ENCODE measurements at regions not wholly inside any gene's neighbourhood (a gene's known extent, or its start where the extent isn't known, plus 50 kb on each side); places are given as distances from the start of the nearest gene placed in this dataset.

DNA sequence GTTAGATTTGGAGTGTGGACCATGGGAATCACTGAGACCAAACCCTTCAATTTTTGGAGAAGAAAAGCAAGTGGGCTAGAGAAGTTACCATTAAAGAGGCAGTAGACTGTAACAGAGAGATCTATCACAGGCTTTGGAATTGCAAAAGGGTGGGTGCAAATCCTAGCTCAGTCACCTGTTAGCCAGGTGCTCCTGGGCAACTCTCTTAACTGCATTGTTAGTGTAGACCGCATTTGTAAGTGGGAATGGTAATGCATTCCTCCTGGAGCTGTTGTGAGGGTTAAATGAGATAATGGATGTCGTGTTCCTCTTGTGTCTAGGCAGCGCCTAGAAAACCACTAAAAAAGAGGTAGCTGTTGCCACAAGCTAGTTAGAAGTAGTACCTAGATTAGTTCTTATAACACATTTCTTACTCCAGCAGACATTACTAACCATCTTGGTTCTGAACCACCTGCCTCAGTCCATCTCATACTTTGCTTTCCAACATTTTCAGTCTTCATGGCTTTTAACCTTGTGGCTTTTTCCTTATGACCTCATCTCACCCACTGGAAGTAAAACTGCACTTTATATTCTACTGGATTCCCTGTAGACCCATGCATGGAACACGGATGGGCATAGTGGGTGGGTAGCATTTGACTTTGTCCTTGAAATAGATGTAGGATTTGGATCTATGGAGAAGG, 153.0 kb downstream of the HIPK3 start:
- ATAC-seq = no peak
- H3K27ac Mint-ChIP-seq = no peak overlapping the region
- WGBS (ENCODE audit: insufficient coverage) = 64% methylated on average over 4 of the region's 4 CpGs
- H3K27ac ChIP-seq (ENCODE audit: low read length) = no peak overlapping the region
- H3K4me3 Mint-ChIP-seq = no peak overlapping the region
- H3K27me3 ChIP-seq (ENCODE audit: control insufficient read depth, insufficient read depth, low read length) = peaks cover 2% of the 10 kb centered on the region
- no peaks in the 10 kb centered on the region for H3K36me3 Mint-ChIP-seq
- no peaks in the 10 kb centered on the region for H3K4me1 ChIP-seq (ENCODE audit: control insufficient read depth, insufficient read depth, low read length)
- H3K27me3 Mint-ChIP-seq (ENCODE audit: low read depth in 2 of 2) = peaks cover 15 to 47% of the 10 kb centered on the region in 2 donors
- DNase-seq = no peak
- no peak overlapping the region for H3K4me3 ChIP-seq (ENCODE audit: low read length)
- H3K36me3 ChIP-seq (ENCODE audit: control insufficient read depth, insufficient read depth, low read length) = no peaks in the 10 kb centered on the region
- no peaks in the 10 kb centered on the region for H3K9me3 Mint-ChIP-seq
- TF ChIP-seq, protein P1, sequence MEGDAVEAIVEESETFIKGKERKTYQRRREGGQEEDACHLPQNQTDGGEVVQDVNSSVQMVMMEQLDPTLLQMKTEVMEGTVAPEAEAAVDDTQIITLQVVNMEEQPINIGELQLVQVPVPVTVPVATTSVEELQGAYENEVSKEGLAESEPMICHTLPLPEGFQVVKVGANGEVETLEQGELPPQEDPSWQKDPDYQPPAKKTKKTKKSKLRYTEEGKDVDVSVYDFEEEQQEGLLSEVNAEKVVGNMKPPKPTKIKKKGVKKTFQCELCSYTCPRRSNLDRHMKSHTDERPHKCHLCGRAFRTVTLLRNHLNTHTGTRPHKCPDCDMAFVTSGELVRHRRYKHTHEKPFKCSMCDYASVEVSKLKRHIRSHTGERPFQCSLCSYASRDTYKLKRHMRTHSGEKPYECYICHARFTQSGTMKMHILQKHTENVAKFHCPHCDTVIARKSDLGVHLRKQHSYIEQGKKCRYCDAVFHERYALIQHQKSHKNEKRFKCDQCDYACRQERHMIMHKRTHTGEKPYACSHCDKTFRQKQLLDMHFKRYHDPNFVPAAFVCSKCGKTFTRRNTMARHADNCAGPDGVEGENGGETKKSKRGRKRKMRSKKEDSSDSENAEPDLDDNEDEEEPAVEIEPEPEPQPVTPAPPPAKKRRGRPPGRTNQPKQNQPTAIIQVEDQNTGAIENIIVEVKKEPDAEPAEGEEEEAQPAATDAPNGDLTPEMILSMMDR (IDR thresholded peaks at IDR 0.05) = no peak
- intact Hi-C loops (cut with micrococcal nuclease) = no loop called here
- no peaks in the 10 kb centered on the region for H3K4me1 Mint-ChIP-seq
- H3K9me3 ChIP-seq (ENCODE audit: control insufficient read depth, insufficient read depth, low read length) = no peaks in the 10 kb centered on the region

Measured in natural killer cell (primary cell).